B cell (primary cell): ENCODE measurements at regions not wholly inside any gene's neighbourhood (a gene's known extent, or its start where the extent isn't known, plus 50 kb on each side); places are given as distances from the start of the nearest gene placed in this dataset.

ENCODE experiments used
- ATAC-seq: fragments of 200-7000 bp; cut with Tn5 transposase; one replicate; pipeline ENCODE4 v1.10.0; 2021; ENCODE audit warnings: low read depth, mild to moderate bottlenecking, moderate number of reproducible peaks, moderate library complexity
- CTCF ChIA-PET: fragments of 350-600 bp; sonication (Branson Sonifier 250); formaldehyde crosslinking; loops from one replicate; lab custom pipeline; 2021; ENCODE audit warnings: antibody characterized with exemption, inconsistent platforms; lab: Charles Lee
- POLR2A ChIA-PET: fragments of 350-600 bp; sonication (Branson Sonifier 250); formaldehyde crosslinking; loops from one replicate; lab custom pipeline; 2021; ENCODE audit warnings: antibody characterized with exemption; lab: Charles Lee
- DNase-seq: peaks from one replicate; pipeline ENCODE4 v3.0.0; 2013
- H2AFZ ChIP-seq: 2 replicates; pipeline ENCODE4 v1.6.1; 2012; ENCODE audit warnings: mild to moderate bottlenecking, low read depth, low read length; ENCODE audit not compliant: insufficient read depth, poor library complexity, severe bottlenecking
- H3K27ac ChIP-seq, 2 donors: 1 replicate in 1 of 2; 2 replicates in 1 of 2; pipeline ENCODE4 v1.5.1; 2012 to 2013; ENCODE audit warnings: low read length in 2 of 2, mild to moderate bottlenecking in 2 of 2, moderate library complexity in 1 of 2
- H3K27me3 ChIP-seq, 4 experiments: fragments of 200-600 bp in 1 of 4; sonication (generic) in 1 of 4; replicated peaks in 1 of 4; 1 replicate in 2 of 4; 2 replicates in 2 of 4; pipeline versions ENCODE4 v1.6.1 to v1.7.0; 2013 to 2016; ENCODE audit warnings: low read length in 3 of 4, mild to moderate bottlenecking in 2 of 4, mixed read lengths in 1 of 4, moderate library complexity in 1 of 4; ENCODE audit not compliant: insufficient read depth in 4 of 4, control insufficient read depth in 3 of 4; ENCODE audit errors: control extremely low read depth in 1 of 4
- H3K36me3 ChIP-seq, 2 experiments: replicated peaks in 1 of 2; 1 replicate in 1 of 2; 2 replicates in 1 of 2; pipeline versions ENCODE4 v1.6.1 to v1.7.1; 2013; ENCODE audit warnings: low read length in 1 of 2; ENCODE audit not compliant: insufficient read depth in 2 of 2, control insufficient read depth in 1 of 2; ENCODE audit errors: control extremely low read depth in 1 of 2, extremely low read depth in 1 of 2
- H3K4me1 ChIP-seq, 2 donors: fragments of 200-600 bp in 1 of 2; sonication (generic) in 1 of 2; 1 replicate in 1 of 2; 2 replicates in 1 of 2; pipeline versions ENCODE4 v1.5.1 to v1.6.1; 2013 to 2017; ENCODE audit warnings: low read length in 2 of 2; ENCODE audit not compliant: control insufficient read depth in 2 of 2, insufficient read depth in 2 of 2
- H3K4me2 ChIP-seq: replicated peaks from 2 replicates; pipeline ENCODE3; 2012; ENCODE audit warnings: mild to moderate bottlenecking, low read depth, low read length; ENCODE audit not compliant: poor library complexity, severe bottlenecking
- H3K4me3 ChIP-seq, 5 experiments: fragments of 200-600 bp in 1 of 5; sonication (generic) in 1 of 5; 1 replicate in 3 of 5; 2 replicates in 2 of 5; pipeline versions ENCODE4 v1.5.1 to v1.7.0; 2011 to 2016; ENCODE audit warnings: low read length in 4 of 5, mild to moderate bottlenecking in 4 of 5, low read depth in 2 of 5, control low read depth in 1 of 5, moderate library complexity in 1 of 5; ENCODE audit not compliant: insufficient read depth in 1 of 5; ENCODE audit errors: control extremely low read depth in 1 of 5, extremely low read depth in 1 of 5
- H3K79me2 ChIP-seq: fragments of 200-600 bp; sonication (generic); one replicate; pipeline ENCODE4 v1.6.0; 2016; ENCODE audit warnings: low read length; ENCODE audit not compliant: control insufficient read depth, insufficient read depth
- H3K9ac ChIP-seq: fragments of 200-600 bp; sonication (generic); 2 replicates; pipeline ENCODE4 v1.6.1; 2017; ENCODE audit warnings: mild to moderate bottlenecking, low read length, moderate library complexity
- H3K9me3 ChIP-seq, 3 donors: one replicate each; pipeline versions ENCODE4 v1.6.1 to v1.7.1; 2013; ENCODE audit warnings: low read length in 2 of 3; ENCODE audit not compliant: control insufficient read depth in 2 of 3, insufficient read depth in 1 of 3; ENCODE audit errors: control extremely low read depth in 1 of 3
- H4K20me1 ChIP-seq: 2 replicates; pipeline ENCODE4 v1.6.0; 2012; ENCODE audit warnings: mild to moderate bottlenecking, low read length; ENCODE audit not compliant: insufficient read depth, control insufficient read depth, poor library complexity, severe bottlenecking
- H3K27ac Mint-ChIP-seq: one replicate; pipeline ENCODE4 v1.8.0; 2021; ENCODE audit warnings: mixed read lengths
- H3K27me3 Mint-ChIP-seq: one replicate; pipeline ENCODE4 v1.8.0; 2021; ENCODE audit warnings: mixed read lengths
- H3K4me1 Mint-ChIP-seq: one replicate; pipeline ENCODE4 v1.8.0; 2021; ENCODE audit warnings: mixed read lengths
- H3K4me3 Mint-ChIP-seq: one replicate; pipeline ENCODE4 v1.8.0; 2021; ENCODE audit warnings: mixed read lengths
- H3K9me3 Mint-ChIP-seq: one replicate; pipeline ENCODE4 v1.8.0; 2022; ENCODE audit warnings: mixed read lengths; ENCODE audit not compliant: insufficient read depth
- CTCF ChIP-seq: fragments of 200-600 bp; IDR thresholded peaks from one replicate; pipeline ENCODE4 v1.8.0; 2022; ENCODE audit warnings: antibody characterized with exemption, mild to moderate bottlenecking
- EZH2 ChIP-seq: IDR thresholded peaks from 2 replicates; pipeline ENCODE4 v1.6.1; 2012; ENCODE audit warnings: borderline replicate concordance, low read depth, mild to moderate bottlenecking, moderate library complexity, low read length; ENCODE audit not compliant: insufficient read depth, poor library complexity, severe bottlenecking
- whole genome bisulfite sequencing: methylation state at CpG from one replicate; pipeline ENCODE4 v1.1.5; 2013; ENCODE audit warnings: missing lambda C conversion rate; ENCODE audit not compliant: insufficient coverage; 5-methylcytosine and 5-hydroxymethylcytosine counted together
- intact Hi-C: fragments of 100-400 bp; cut with micrococcal nuclease; formaldehyde crosslinking; loops from one replicate; pipeline ENCODE4 v1.10.0; 2022

DNA sequence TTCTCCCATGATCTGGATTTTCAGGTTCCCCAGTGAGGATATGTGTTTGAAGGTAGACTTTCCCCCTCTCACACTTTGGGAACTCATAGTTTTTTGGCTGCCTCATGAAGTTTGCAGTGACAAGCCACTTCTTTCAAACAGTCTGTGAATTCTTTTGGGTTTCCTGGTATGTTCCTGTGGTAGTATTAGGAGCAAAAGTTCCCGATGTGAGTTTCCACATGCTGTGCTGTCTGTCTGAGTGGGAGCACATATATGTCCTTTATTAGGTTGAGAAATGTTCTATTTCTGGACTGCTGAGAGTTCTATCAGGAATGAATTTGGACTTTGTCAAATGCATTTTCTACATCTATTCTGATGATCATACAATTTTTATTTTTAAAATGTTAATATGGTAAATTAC lies 273.2 kb upstream of the TARS1 start:
- POLR2A ChIA-PET: no interaction called here
- CTCF ChIA-PET: no interaction called here
- ATAC-seq (no peak), DNase-seq (no peak)
- Mint-ChIP-seq H3K4me3 (no peak overlapping the region), H3K27ac (no peak overlapping the region), H3K9me3 (peaks cover 9% of the 10 kb centered on the region), H3K27me3 (no peaks in the 10 kb centered on the region), H3K4me1 (no peaks in the 10 kb centered on the region)
- H3K4me1 ChIP-seq: no peaks in the 10 kb centered on the region
- TF ChIP-seq EZH2: no peak
- no peak for TF ChIP-seq CTCF
- H3K4me3 ChIP-seq: no peak overlapping the region
- intact Hi-C loops: no loop called here
- WGBS: no CpG with 5 or more reads among the region's 1 CpG
- no peaks in the 10 kb centered on the region for H3K79me2 ChIP-seq
- peaks cover 0 to 7% (median 1%) of the 10 kb centered on the region in 3 donors for H3K9me3 ChIP-seq
- H4K20me1 ChIP-seq: no peaks in the 10 kb centered on the region
- H3K36me3 ChIP-seq: no peaks in the 10 kb centered on the region
- no peak overlapping the region for H3K27ac ChIP-seq
- H3K9ac ChIP-seq: no peak overlapping the region
- no peak overlapping the region for H3K4me2 ChIP-seq
- no peak overlapping the region for H2AFZ ChIP-seq
- H3K27me3 ChIP-seq: no peaks in the 10 kb centered on the region

DNA sequence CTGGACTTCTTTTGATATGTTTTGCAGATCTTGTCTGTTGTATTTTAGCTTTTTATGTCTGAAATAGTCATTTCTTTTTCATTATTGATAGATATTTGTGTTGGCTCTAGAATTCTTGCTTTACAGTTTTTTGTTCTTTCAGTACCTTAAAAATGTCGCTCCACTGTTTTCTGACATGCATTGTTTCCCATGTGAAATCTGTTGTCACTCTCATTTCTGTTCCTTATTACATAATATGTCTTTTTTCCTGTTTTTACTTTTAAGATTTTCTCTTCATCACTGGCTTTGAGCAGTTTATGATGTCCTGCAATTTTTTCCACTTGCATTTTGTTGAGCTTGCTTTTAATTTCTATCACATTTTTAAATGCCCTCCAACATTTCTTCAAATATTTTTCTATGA lies 270.4 kb upstream of the TARS1 start:
- Histone ChIP-seq H3K4me1 (no peaks in the 10 kb centered on the region), H3K4me3 (no peak overlapping the region), H3K9ac (no peak overlapping the region), H3K27ac (no peak overlapping the region), H3K4me2 (no peak overlapping the region), H3K9me3 (peaks cover 0 to 7% (median 0%) of the 10 kb centered on the region in 3 donors), H3K27me3 (no peaks in the 10 kb centered on the region), H3K79me2 (no peaks in the 10 kb centered on the region), H2AFZ (no peak overlapping the region), H4K20me1 (no peaks in the 10 kb centered on the region), H3K36me3 (no peaks in the 10 kb centered on the region)
- WGBS: no CpG with 5 or more reads among the region's 1 CpG
- Mint-ChIP-seq H3K9me3 (peaks cover 9% of the 10 kb centered on the region), H3K27me3 (no peaks in the 10 kb centered on the region), H3K4me3 (no peak overlapping the region), H3K27ac (no peak overlapping the region), H3K4me1 (no peaks in the 10 kb centered on the region)
- DNase-seq (no peak), ATAC-seq (no peak)
- TF ChIP-seq CTCF: no peak
- TF ChIP-seq EZH2: no peak
- intact Hi-C loops: no loop called here
- ChIA-PET CTCF (no interaction called here), POLR2A (no interaction called here)
